Mesodermal cell (in vitro differentiated cells): ENCODE measurements at regions not wholly inside any gene's neighbourhood (a gene's known extent, or its start where the extent isn't known, plus 50 kb on each side); places are given as distances from the start of the nearest gene placed in this dataset.

Source experiments
- H3K27ac ChIP-seq: 2 replicates; pipeline ENCODE4 v1.7.0; 2013; ENCODE audit warnings: mild to moderate bottlenecking, low read depth, low read length, moderate library complexity; ENCODE audit not compliant: severe bottlenecking
- H3K36me3 ChIP-seq: 2 replicates; pipeline ENCODE4 v1.7.1; 2013; ENCODE audit warnings: mild to moderate bottlenecking, low read length, moderate library complexity; ENCODE audit not compliant: control insufficient read depth, insufficient read depth
- H3K4me1 ChIP-seq: one replicate; pipeline ENCODE4 v1.7.1; 2013; ENCODE audit warnings: mild to moderate bottlenecking, low read length; ENCODE audit not compliant: insufficient read depth, control insufficient read depth, poor library complexity, severe bottlenecking
- H3K4me3 ChIP-seq: 2 replicates; pipeline ENCODE4 v1.7.0; 2013; ENCODE audit warnings: low read length, control low read depth, mild to moderate bottlenecking; ENCODE audit not compliant: insufficient read depth, poor library complexity, severe bottlenecking; ENCODE audit errors: extremely low read depth
- H3K9me3 ChIP-seq: 2 replicates; pipeline ENCODE4 v1.7.1; 2013; ENCODE audit warnings: mild to moderate bottlenecking, low read length, moderate library complexity; ENCODE audit not compliant: control insufficient read depth
- WGBS, 2 experiments: methylation state at CpG; one replicate each; pipeline ENCODE4 v1.1.5; 2013; ENCODE audit warnings: missing lambda C conversion rate in 2 of 2; ENCODE audit not compliant: insufficient coverage in 2 of 2; 5-methylcytosine and 5-hydroxymethylcytosine counted together

GRCh38 chr12:75836533-75836932 lies 195.0 kb downstream of the PHLDA1 start:
- Histone ChIP-seq H3K9me3 (peaks cover 9% of the 10 kb centered on the region), H3K4me3 (no peak overlapping the region), H3K36me3 (no peaks in the 10 kb centered on the region), H3K4me1 (peaks cover 5% of the 10 kb centered on the region), H3K27ac (no peak overlapping the region)

GRCh38 chr12:75834591-75834990 lies 197.0 kb downstream of the PHLDA1 start:
- Histone ChIP-seq H3K36me3 (no peaks in the 10 kb centered on the region), H3K4me1 (peaks cover 8% of the 10 kb centered on the region), H3K4me3 (no peak overlapping the region), H3K9me3 (peaks cover 8% of the 10 kb centered on the region), H3K27ac (no peak overlapping the region)
- 78 to 92% methylated on average over 1 to 3 of the region's 3 CpGs for WGBS, 2 experiments

- Histone ChIP-seq H3K36me3 (no peaks in the 10 kb centered on the region), H3K9me3 (no peaks in the 10 kb centered on the region), H3K4me3 (no peak overlapping the region), H3K27ac (no peak overlapping the region), H3K4me1 (peaks cover 8% of the 10 kb centered on the region)
- no CpG with 5 or more reads among the region's 3 CpGs for WGBS, 2 experiments
These were observed 198.3 kb downstream of the PHLDA1 start for GRCh38 chr12:75833268-75833667.

- Histone ChIP-seq H3K4me3 (no peak overlapping the region), H3K4me1 (peaks cover 8% of the 10 kb centered on the region), H3K36me3 (no peaks in the 10 kb centered on the region), H3K27ac (no peak overlapping the region), H3K9me3 (no peaks in the 10 kb centered on the region)
- WGBS, 2 experiments = 83 to 91% methylated on average over 1 of the region's 2 CpGs
These were observed 200.2 kb downstream of the PHLDA1 start for GRCh38 chr12:75831402-75831801.

- H3K4me1 ChIP-seq = peaks cover 5% of the 10 kb centered on the region
- 94% methylated on average over 2 to 3 of the region's 3 CpGs for WGBS, 2 experiments
These were observed 204.5 kb downstream of the PHLDA1 start for GRCh38 chr12:75827061-75827460.

GRCh38 chr12:75825686-75826085 lies 205.9 kb downstream of the PHLDA1 start:
- Histone ChIP-seq H3K4me1 (no peaks in the 10 kb centered on the region), H3K27ac (no peak overlapping the region), H3K4me3 (no peak overlapping the region), H3K36me3 (no peaks in the 10 kb centered on the region), H3K9me3 (no peaks in the 10 kb centered on the region)
- 87 to 90% methylated on average over 4 of the region's 4 CpGs for WGBS, 2 experiments

More at GRCh38 chr12:75827061-75827460, 204.5 kb downstream of the PHLDA1 start:
- H3K9me3 ChIP-seq = no peaks in the 10 kb centered on the region
- no peak overlapping the region for H3K27ac ChIP-seq
- H3K4me3 ChIP-seq = no peak overlapping the region
- H3K36me3 ChIP-seq = no peaks in the 10 kb centered on the region

GRCh38 chr12:75823475-75823874 lies 208.1 kb downstream of the PHLDA1 start:
- Histone ChIP-seq H3K36me3 (no peaks in the 10 kb centered on the region), H3K4me3 (no peak overlapping the region), H3K27ac (no peak overlapping the region), H3K9me3 (no peaks in the 10 kb centered on the region), H3K4me1 (peaks cover 6% of the 10 kb centered on the region)
- no CpG with 5 or more reads among the region's 1 CpG for WGBS, 2 experiments

DNA sequence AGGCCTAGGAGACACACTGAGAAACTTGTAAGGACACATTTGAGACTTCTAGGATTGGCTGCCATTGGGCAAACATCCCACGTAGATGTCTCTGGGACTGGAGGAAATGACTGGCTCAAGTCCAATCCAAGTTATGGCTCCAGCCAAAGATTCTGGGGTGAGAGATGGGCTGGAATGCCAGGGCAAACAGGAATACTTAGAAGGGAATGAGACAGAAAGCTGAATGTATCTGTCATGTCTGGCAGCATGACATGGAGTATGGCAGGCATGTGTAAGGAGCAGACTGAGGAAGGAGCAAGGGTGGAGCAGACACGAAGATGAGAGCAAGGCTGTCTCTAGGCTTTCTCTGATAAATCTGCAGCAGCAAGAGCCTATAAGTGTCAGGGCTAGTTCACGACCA lies 209.2 kb downstream of the PHLDA1 start:
- H3K9me3 ChIP-seq = no peaks in the 10 kb centered on the region
- H3K4me1 ChIP-seq = peaks cover 6% of the 10 kb centered on the region
- 78 to 93% methylated on average over 2 to 3 of the region's 3 CpGs for WGBS, 2 experiments
- no peak overlapping the region for H3K27ac ChIP-seq
- H3K36me3 ChIP-seq = no peaks in the 10 kb centered on the region
- no peak overlapping the region for H3K4me3 ChIP-seq

- peaks cover 6% of the 10 kb centered on the region for H3K4me1 ChIP-seq
- H3K36me3 ChIP-seq = no peaks in the 10 kb centered on the region
- no peak overlapping the region for H3K4me3 ChIP-seq
- H3K27ac ChIP-seq = no peak overlapping the region
- no peaks in the 10 kb centered on the region for H3K9me3 ChIP-seq
- WGBS, 2 experiments = 96 to 100% methylated on average over 5 to 6 of the region's 10 CpGs
These were observed 210.6 kb downstream of the PHLDA1 start for GRCh38 chr12:75820848-75821578.

GRCh38 chr12:75820071-75820470 lies 211.5 kb downstream of the PHLDA1 start:
- Histone ChIP-seq H3K27ac (no peak overlapping the region), H3K36me3 (no peaks in the 10 kb centered on the region), H3K9me3 (no peaks in the 10 kb centered on the region), H3K4me3 (no peak overlapping the region), H3K4me1 (peaks cover 9% of the 10 kb centered on the region)

DNA sequence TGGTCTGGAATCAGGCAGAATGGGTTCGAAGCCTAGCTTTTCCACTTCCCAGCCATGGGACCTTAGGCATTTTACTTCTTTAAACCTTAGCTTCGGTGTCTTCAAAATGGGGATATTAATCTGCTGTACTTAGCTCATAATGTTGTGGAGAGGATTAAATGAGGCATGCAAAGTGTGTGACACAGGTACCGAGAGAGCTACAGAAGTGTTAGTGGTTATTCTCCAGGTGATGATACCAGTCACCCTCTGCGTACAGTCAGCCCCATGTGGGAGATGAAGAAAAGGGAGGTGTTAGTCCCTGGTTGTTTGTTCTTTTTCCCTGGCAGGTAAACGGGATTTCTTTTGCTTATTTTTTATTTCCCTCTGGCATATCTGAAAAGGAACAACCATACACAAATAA lies 212.1 kb downstream of the PHLDA1 start:
- WGBS, 2 experiments = 98 to 100% methylated on average over 3 to 4 of the region's 5 CpGs
- no peaks in the 10 kb centered on the region for H3K9me3 ChIP-seq
- no peaks in the 10 kb centered on the region for H3K36me3 ChIP-seq
- H3K27ac ChIP-seq = no peak overlapping the region
- peaks cover 12% of the 10 kb centered on the region for H3K4me1 ChIP-seq
- no peak overlapping the region for H3K4me3 ChIP-seq
